PC-3 (cell line): ENCODE measurements at regions not wholly inside any gene's neighbourhood (a gene's known extent, or its start where the extent isn't known, plus 50 kb on each side); places are given as distances from the start of the nearest gene placed in this dataset.

Experiments
- ATAC-seq: fragments of 200-7000 bp; cut with Tn5 transposase; 2 replicates; pipeline ENCODE4 v1.9.1; 2020; ENCODE audit warnings: mild to moderate bottlenecking, moderate library complexity
- BruUV-seq: library from RNA; stranded (reverse); fragments of 400-500 nt; replicated peaks from 2 replicates; lab custom pipeline; 2021; lab: Mats Ljungman, UMichigan
- CTCF ChIA-PET: fragments of 300-600 bp; sonication (Branson Sonifier 250); formaldehyde crosslinking; loops from one replicate; lab custom pipeline; 2022; ENCODE audit warnings: antibody characterized with exemption; lab: Charles Lee
- POLR2A ChIA-PET: fragments of 300-600 bp; sonication (Branson Sonifier 250); formaldehyde crosslinking; loops from one replicate; lab custom pipeline; 2022; ENCODE audit warnings: antibody characterized with exemption; ENCODE audit not compliant: unreplicated experiment; lab: Charles Lee
- DNase-seq: peaks from one replicate; pipeline ENCODE4 v3.0.0-alpha.2; 2015
- H2AFZ ChIP-seq: fragments of 300-600 bp; sonication (generic); 2 replicates; pipeline ENCODE4 v1.6.0; 2016; ENCODE audit warnings: antibody characterized with exemption, low read length
- H3F3A ChIP-seq: fragments of 300-600 bp; sonication (generic); one replicate; pipeline ENCODE4 v1.6.0; 2017; ENCODE audit warnings: antibody characterized with exemption, low read length, control low read depth, mild to moderate bottlenecking; ENCODE audit not compliant: unreplicated experiment
- H3K27ac ChIP-seq: fragments of 300-600 bp; sonication (generic); 2 replicates; pipeline ENCODE4 v1.5.1; 2016; ENCODE audit warnings: mild to moderate bottlenecking, low read length
- H3K27me3 ChIP-seq: fragments of 300-600 bp; sonication (generic); 2 replicates; pipeline ENCODE4 v1.6.1; 2016; ENCODE audit warnings: low read length, mixed read lengths
- H3K36me3 ChIP-seq: fragments of 300-600 bp; sonication (generic); 2 replicates; pipeline ENCODE4 v1.6.1; 2016; ENCODE audit warnings: low read depth, mixed run types, low read length, mixed read lengths
- H3K4me1 ChIP-seq: fragments of 300-600 bp; sonication (generic); 2 replicates; pipeline ENCODE4 v1.5.1; 2016; ENCODE audit warnings: low read length; ENCODE audit not compliant: insufficient read depth
- H3K4me2 ChIP-seq: fragments of 300-600 bp; sonication (generic); 2 replicates; pipeline ENCODE4 v1.6.0; 2016; ENCODE audit warnings: low read length
- H3K4me3 ChIP-seq: fragments of 300-600 bp; sonication (generic); 2 replicates; pipeline ENCODE4 v1.5.1; 2016; ENCODE audit warnings: mild to moderate bottlenecking, low read length, mixed read lengths
- H3K79me2 ChIP-seq: fragments of 300-600 bp; sonication (generic); 2 replicates; pipeline ENCODE4 v1.6.1; 2017; ENCODE audit warnings: low read length, mixed read lengths
- H3K9ac ChIP-seq: fragments of 300-600 bp; sonication (generic); 2 replicates; pipeline ENCODE4 v1.6.0; 2016; ENCODE audit warnings: mild to moderate bottlenecking, low read length
- H3K9me2 ChIP-seq: fragments of 300-600 bp; sonication (generic); replicated peaks from 2 replicates; pipeline ENCODE4 v1.6.1; 2016; ENCODE audit warnings: mixed run types, low read length, mixed read lengths
- H3K9me3 ChIP-seq: fragments of 300-600 bp; sonication (generic); 2 replicates; pipeline ENCODE4 v1.6.1; 2016; ENCODE audit warnings: low read length, mixed read lengths
- H4K20me1 ChIP-seq: fragments of 300-600 bp; sonication (generic); 2 replicates; pipeline ENCODE4 v1.6.1; 2016; ENCODE audit warnings: low read length, mixed read lengths
- EZH2 ChIP-seq: fragments of 300-600 bp; sonication (generic); IDR thresholded peaks from one replicate; pipeline ENCODE4 v1.6.1; 2017; ENCODE audit warnings: antibody characterized with exemption, mild to moderate bottlenecking, low read length; ENCODE audit not compliant: unreplicated experiment
- EZH2phosphoT487 ChIP-seq: fragments of 300-600 bp; sonication (generic); IDR thresholded peaks from 2 replicates; pipeline ENCODE4 v1.6.1; 2018; ENCODE audit warnings: mild to moderate bottlenecking, antibody characterized with exemption, low read length, borderline replicate concordance
- intact Hi-C: fragments of 100-400 bp; cut with micrococcal nuclease; formaldehyde crosslinking; loops from 2 replicates; pipeline ENCODE4 v1.9.0; 2023
- TF ChIP-seq, protein P1 (sequence below): fragments of 300-600 bp; sonication (generic); conservative IDR thresholded peaks from 2 replicates; pipeline ENCODE4 v1.5.1; 2017; ENCODE audit warnings: antibody characterized with exemption, low read depth, mild to moderate bottlenecking, low read length

DNA sequence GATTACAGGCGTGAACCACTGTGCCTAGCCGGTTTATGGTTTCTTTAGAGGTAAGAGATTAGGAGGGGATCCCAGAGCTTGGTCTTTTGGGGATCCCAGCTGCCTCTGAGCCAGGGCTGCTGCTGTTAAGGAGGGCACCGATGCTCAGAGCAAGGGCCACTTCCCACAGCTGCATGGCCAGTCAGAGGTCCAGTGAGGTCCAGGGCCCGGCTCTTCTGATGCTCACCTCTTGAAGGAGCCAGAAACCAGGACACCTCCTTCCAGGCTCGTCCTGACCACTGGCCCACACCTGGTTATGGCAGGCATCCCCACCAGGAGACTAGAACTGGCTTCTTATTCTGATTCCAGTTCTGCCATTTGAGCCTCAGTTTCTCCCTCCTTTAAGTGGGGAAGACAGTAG is 149.0 kb downstream of the TEX29 start:
- POLR2A ChIA-PET, result no interaction called here
- H3K4me1 ChIP-seq, result no peaks in the 10 kb centered on the region
- DNase-seq (no peak), ATAC-seq (no peak)
- no TSS peak for BruUV-seq
- no peaks in the 10 kb centered on the region for H3K9me3 ChIP-seq
- CTCF ChIA-PET, result no interaction called here
- H3K27me3 ChIP-seq, result peaks cover 51% of the 10 kb centered on the region
- H3K4me3 ChIP-seq, result no peak overlapping the region
- no peak overlapping the region for H3K27ac ChIP-seq
- H3K9ac ChIP-seq, result no peak overlapping the region
- no peaks in the 10 kb centered on the region for H3F3A ChIP-seq
- H4K20me1 ChIP-seq, result no peaks in the 10 kb centered on the region
- intact Hi-C loops, result no loop called here
- no peak overlapping the region for H2AFZ ChIP-seq
- no peaks in the 10 kb centered on the region for H3K36me3 ChIP-seq
- H3K4me2 ChIP-seq, result no peak overlapping the region
- no peaks in the 10 kb centered on the region for H3K9me2 ChIP-seq
- no peak for TF ChIP-seq EZH2
- TF ChIP-seq, protein P1, sequence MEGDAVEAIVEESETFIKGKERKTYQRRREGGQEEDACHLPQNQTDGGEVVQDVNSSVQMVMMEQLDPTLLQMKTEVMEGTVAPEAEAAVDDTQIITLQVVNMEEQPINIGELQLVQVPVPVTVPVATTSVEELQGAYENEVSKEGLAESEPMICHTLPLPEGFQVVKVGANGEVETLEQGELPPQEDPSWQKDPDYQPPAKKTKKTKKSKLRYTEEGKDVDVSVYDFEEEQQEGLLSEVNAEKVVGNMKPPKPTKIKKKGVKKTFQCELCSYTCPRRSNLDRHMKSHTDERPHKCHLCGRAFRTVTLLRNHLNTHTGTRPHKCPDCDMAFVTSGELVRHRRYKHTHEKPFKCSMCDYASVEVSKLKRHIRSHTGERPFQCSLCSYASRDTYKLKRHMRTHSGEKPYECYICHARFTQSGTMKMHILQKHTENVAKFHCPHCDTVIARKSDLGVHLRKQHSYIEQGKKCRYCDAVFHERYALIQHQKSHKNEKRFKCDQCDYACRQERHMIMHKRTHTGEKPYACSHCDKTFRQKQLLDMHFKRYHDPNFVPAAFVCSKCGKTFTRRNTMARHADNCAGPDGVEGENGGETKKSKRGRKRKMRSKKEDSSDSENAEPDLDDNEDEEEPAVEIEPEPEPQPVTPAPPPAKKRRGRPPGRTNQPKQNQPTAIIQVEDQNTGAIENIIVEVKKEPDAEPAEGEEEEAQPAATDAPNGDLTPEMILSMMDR, result no peak
- no peak for TF ChIP-seq EZH2phosphoT487
- H3K79me2 ChIP-seq, result no peaks in the 10 kb centered on the region

DNA sequence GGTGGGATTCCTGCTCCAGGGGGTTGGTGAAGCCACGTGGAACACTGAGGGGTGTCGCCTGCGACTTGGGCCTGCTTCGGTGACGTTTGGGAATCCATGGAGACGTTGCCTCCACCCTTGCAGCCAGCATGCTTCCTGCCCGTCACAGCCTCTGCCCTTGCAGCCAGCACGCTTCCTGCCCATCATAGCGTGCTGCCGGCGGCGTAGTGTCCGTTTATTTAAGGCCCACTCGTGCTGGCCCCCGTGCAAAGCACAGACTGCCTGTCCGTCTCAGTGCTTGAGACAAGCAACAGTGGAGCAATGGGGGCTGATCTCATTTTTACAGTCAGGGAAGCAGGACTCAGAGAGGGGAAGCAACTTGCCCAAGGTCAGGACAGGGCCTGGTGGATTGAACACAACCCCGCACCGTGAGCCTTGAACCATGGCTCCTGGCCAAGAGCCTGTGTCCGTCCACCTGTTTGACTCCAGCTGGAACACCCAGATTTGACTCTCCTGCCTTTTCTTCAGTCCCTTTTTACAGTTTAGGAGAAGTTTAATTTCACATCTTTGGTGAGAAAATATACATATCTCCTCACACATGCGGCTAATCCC is 149.6 kb downstream of the TEX29 start:
- no peaks in the 10 kb centered on the region for H4K20me1 ChIP-seq
- H3K27me3 ChIP-seq, result peaks cover 47% of the 10 kb centered on the region
- TF ChIP-seq, protein P1, result no peak
- TF ChIP-seq EZH2, result no peak
- no peak for TF ChIP-seq EZH2phosphoT487
- H3F3A ChIP-seq, result no peaks in the 10 kb centered on the region
- DNase-seq (no peak), ATAC-seq (no peak)
- intact Hi-C loops, result loop anchor here (10.0 kb wide), 1 partner anchor 1045 kb away; no protein-coding TSS in a partner anchor
- H3K27ac ChIP-seq, result no peak overlapping the region
- H3K9me2 ChIP-seq, result no peaks in the 10 kb centered on the region
- H3K4me1 ChIP-seq, result no peaks in the 10 kb centered on the region
- BruUV-seq, result no TSS peak
- H3K9ac ChIP-seq, result no peak overlapping the region
- H3K36me3 ChIP-seq, result no peaks in the 10 kb centered on the region
- H3K4me3 ChIP-seq, result no peak overlapping the region
- no peaks in the 10 kb centered on the region for H3K9me3 ChIP-seq
- no peak overlapping the region for H2AFZ ChIP-seq
- ChIA-PET CTCF (no interaction called here), POLR2A (no interaction called here)
- H3K4me2 ChIP-seq, result no peak overlapping the region
- no peaks in the 10 kb centered on the region for H3K79me2 ChIP-seq

- no peaks in the 10 kb centered on the region for H3K9me3 ChIP-seq
- H3K36me3 ChIP-seq, result no peaks in the 10 kb centered on the region
- no peaks in the 10 kb centered on the region for H4K20me1 ChIP-seq
- no peak overlapping the region for H2AFZ ChIP-seq
- intact Hi-C loops, result loop anchor here (10.0 kb wide), 1 partner anchor 1044 kb away; no protein-coding TSS in a partner anchor
- CTCF ChIA-PET, result no interaction called here
- no TSS peak for BruUV-seq
- no peaks in the 10 kb centered on the region for H3K9me2 ChIP-seq
- H3F3A ChIP-seq, result no peaks in the 10 kb centered on the region
- H3K4me2 ChIP-seq, result no peak overlapping the region
- no peak for TF ChIP-seq EZH2
- no peak for TF ChIP-seq EZH2phosphoT487
- TF ChIP-seq, protein P1, result no peak
- H3K9ac ChIP-seq, result no peak overlapping the region
- DNase-seq, result no peak
- no peaks in the 10 kb centered on the region for H3K79me2 ChIP-seq
- H3K27me3 ChIP-seq, result peaks cover 45% of the 10 kb centered on the region
- no peak overlapping the region for H3K4me3 ChIP-seq
- POLR2A ChIA-PET, result no interaction called here
- H3K4me1 ChIP-seq, result no peaks in the 10 kb centered on the region
- no peak overlapping the region for H3K27ac ChIP-seq
- ATAC-seq, result no peak
Observed at GRCh38 chr13:111470933-111471332, 150.5 kb downstream of the TEX29 start.
